ENCODE measurements at regions not wholly inside any gene's neighbourhood (a gene's known extent, or its start where the extent isn't known, plus 50 kb on each side); places are given as distances from the start of the nearest gene placed in this dataset.

DNA sequence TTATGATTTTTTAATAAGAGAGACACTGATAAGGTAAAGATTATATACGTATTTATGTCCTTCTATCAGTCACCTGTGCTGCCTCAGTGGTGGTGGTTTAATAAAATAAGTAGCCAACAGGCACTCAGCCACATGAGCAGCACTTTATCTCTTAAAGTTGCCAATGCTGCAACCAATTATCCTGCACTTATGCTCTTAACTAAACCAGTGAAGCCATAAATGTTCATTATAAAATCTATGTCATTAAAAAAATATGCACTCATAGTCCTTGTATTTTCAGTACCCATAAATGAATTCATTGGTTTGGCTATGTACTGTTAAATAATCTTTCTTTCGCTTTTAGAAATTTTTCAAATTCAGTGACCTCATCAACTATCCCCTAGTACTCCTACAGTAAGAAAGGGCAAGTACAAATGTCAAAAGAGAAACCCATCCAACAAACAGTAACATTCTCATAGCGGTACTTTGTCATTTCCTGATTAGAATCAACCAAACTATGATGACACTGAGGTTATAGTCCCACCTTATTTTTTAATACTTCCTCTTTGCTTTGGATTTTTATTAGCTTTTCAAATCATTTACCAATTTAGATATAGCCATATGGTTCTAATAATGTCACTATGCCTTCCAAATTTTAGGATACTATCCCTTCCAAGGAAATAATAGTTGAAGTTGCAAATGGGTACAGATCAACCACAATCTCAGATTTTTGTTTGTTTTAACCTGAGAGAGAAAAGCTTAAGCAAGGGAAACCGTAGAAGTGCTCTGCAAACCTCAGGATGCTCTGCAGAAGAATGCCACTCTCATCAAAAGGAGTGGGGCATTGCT is 190.9 kb downstream of the KLF12 start:
- TF ChIP-seq CTCF (conservative IDR thresholded peaks at IDR 0.05 in 1 of 2, IDR thresholded peaks at IDR 0.05 in 1 of 2; ENCODE audit: extremely low read depth in 1 of 2, insufficient read depth in 1 of 2, low read depth in 1 of 2, low read length in 2 of 2), result no peak
- TF ChIP-seq EZH2 (IDR thresholded peaks at IDR 0.05; ENCODE audit: borderline replicate concordance, low read length), result no peak

Data from mammary epithelial cell (primary cell).